ENCODE measurements at regions not wholly inside any gene's neighbourhood (a gene's known extent, or its start where the extent isn't known, plus 50 kb on each side); places are given as distances from the start of the nearest gene placed in this dataset.

GRCh38 chr9:134514503-134514902 lies 127.1 kb upstream of the COL5A1 start:
- no peak for DNase-seq
- Histone ChIP-seq H3K27ac (no peak overlapping the region), H3K4me1 (no peaks in the 10 kb centered on the region), H3K27me3 (no peaks in the 10 kb centered on the region), H3K4me3 (replicated peaks in 1 of 3) (no peak overlapping the region), H3K9me3 (no peaks in the 10 kb centered on the region), H3K36me3 (no peaks in the 10 kb centered on the region)
- intact Hi-C loops (cut with DNase I) = no loop called here
- 94 to 98% methylated on average over 7 of the region's 8 CpGs for WGBS, 2 donors
- TF ChIP-seq CTCF (IDR thresholded peaks at IDR 0.05) (no peak), POLR2A (IDR thresholded peaks at IDR 0.05) (no peak)

GRCh38 chr9:134515026-134515821 lies 126.4 kb upstream of the COL5A1 start:
- no peaks in the 10 kb centered on the region for H3K4me1 ChIP-seq
- WGBS, 2 donors = 63 to 74% methylated on average over 14 of the region's 14 CpGs
- H3K27me3 ChIP-seq = no peaks in the 10 kb centered on the region
- H3K27ac ChIP-seq = no peak overlapping the region
- H3K9me3 ChIP-seq = no peaks in the 10 kb centered on the region
- H3K4me3 ChIP-seq (replicated peaks in 1 of 3) = no peak overlapping the region
- no peaks in the 10 kb centered on the region for H3K36me3 ChIP-seq
- intact Hi-C loops (cut with DNase I) = no loop called here
- DNase-seq = no peak
- TF ChIP-seq POLR2A (IDR thresholded peaks at IDR 0.05) (no peak), CTCF (IDR thresholded peaks at IDR 0.05) (no peak)

GRCh38 chr9:134516464-134516863 lies 125.1 kb upstream of the COL5A1 start:
- Histone ChIP-seq H3K27me3 (no peaks in the 10 kb centered on the region), H3K36me3 (no peaks in the 10 kb centered on the region), H3K4me1 (no peaks in the 10 kb centered on the region), H3K9me3 (no peaks in the 10 kb centered on the region), H3K27ac (no peak overlapping the region), H3K4me3 (replicated peaks in 1 of 3) (no peak overlapping the region)
- intact Hi-C loops (cut with DNase I) = no loop called here
- no peak for DNase-seq
- TF ChIP-seq POLR2A (IDR thresholded peaks at IDR 0.05) (no peak), CTCF (IDR thresholded peaks at IDR 0.05) (no peak)
- 80 to 91% methylated on average over 4 to 5 of the region's 5 CpGs for WGBS, 2 donors

- intact Hi-C loops (cut with DNase I) = no loop called here
- TF ChIP-seq POLR2A (IDR thresholded peaks at IDR 0.05) (no peak), CTCF (IDR thresholded peaks at IDR 0.05) (no peak)
- Histone ChIP-seq H3K36me3 (no peaks in the 10 kb centered on the region), H3K27ac (no peak overlapping the region), H3K4me3 (replicated peaks in 1 of 3) (no peak overlapping the region), H3K4me1 (no peaks in the 10 kb centered on the region), H3K9me3 (no peaks in the 10 kb centered on the region), H3K27me3 (no peaks in the 10 kb centered on the region)
- DNase-seq = no peak
- WGBS, 2 donors = 86 to 89% methylated on average over 14 to 18 of the region's 18 CpGs
These were observed 124.4 kb upstream of the COL5A1 start for GRCh38 chr9:134517069-134517680.

GRCh38 chr9:134518004-134518606 lies 123.5 kb upstream of the COL5A1 start:
- TF ChIP-seq CTCF (IDR thresholded peaks at IDR 0.05) (no peak), POLR2A (IDR thresholded peaks at IDR 0.05) (no peak)
- no peaks in the 10 kb centered on the region for H3K9me3 ChIP-seq
- no peaks in the 10 kb centered on the region for H3K27me3 ChIP-seq
- H3K4me1 ChIP-seq = no peaks in the 10 kb centered on the region
- H3K4me3 ChIP-seq (replicated peaks in 1 of 3) = no peak overlapping the region
- H3K27ac ChIP-seq = no peak overlapping the region
- 83 to 93% methylated on average over 3 to 22 of the region's 28 CpGs for WGBS, 2 donors
- intact Hi-C loops (cut with DNase I) = no loop called here
- H3K36me3 ChIP-seq = no peaks in the 10 kb centered on the region
- DNase-seq = no peak

Data from thyroid gland (tissue), 4 donors.